ENCODE measurements at regions not wholly inside any gene's neighbourhood (a gene's known extent, or its start where the extent isn't known, plus 50 kb on each side); places are given as distances from the start of the nearest gene placed in this dataset.
"Not testable (repeated sequence)": the region's sequence is repeated elsewhere in the genome, so short reads cannot be mapped to it uniquely, and the experiment has no call there.

GRCh38 chr12:46537387-46537955 is 164.9 kb upstream of the SLC38A2 start:
- ChIA-PET POLR2A (no interaction called here), CTCF (no interaction called here)
- intact Hi-C loops (cut with micrococcal nuclease), result no loop called here
- peaks cover 16% of the 10 kb centered on the region for H3K4me1 Mint-ChIP-seq
- no peak for DNase-seq
- H3K27me3 Mint-ChIP-seq, result no peaks in the 10 kb centered on the region
- TF ChIP-seq CTCF (IDR thresholded peaks at IDR 0.05), result no peak
- H3K36me3 Mint-ChIP-seq (ENCODE audit: low read depth), result peaks cover 1% of the 10 kb centered on the region
- no peak for ATAC-seq (ENCODE audit: low read depth)
- no peaks in the 10 kb centered on the region for H3K9me3 Mint-ChIP-seq
- no peak overlapping the region for H3K4me3 Mint-ChIP-seq
- no peak overlapping the region for H3K27ac Mint-ChIP-seq

- H3K4me3 Mint-ChIP-seq; CTCF ChIA-PET; H3K36me3 Mint-ChIP-seq (ENCODE audit: low read depth); H3K27ac Mint-ChIP-seq; H3K27me3 Mint-ChIP-seq; DNase-seq; intact Hi-C loops (cut with micrococcal nuclease); H3K9me3 Mint-ChIP-seq: not testable (repeated sequence)
- H3K4me1 Mint-ChIP-seq, result peaks cover 16% of the 10 kb centered on the region
- ATAC-seq (ENCODE audit: low read depth), result peak; percentile 79
- POLR2A ChIA-PET, result interaction anchor here (0.7 kb wide), 2 partner anchors 129 to 149 kb away, joined by 3 read pairs; no protein-coding TSS in a partner anchor
Measured at GRCh38 chr12:46536316-46536715, 163.7 kb upstream of the SLC38A2 start.

- Mint-ChIP-seq H3K27me3 (no peaks in the 10 kb centered on the region), H3K36me3 (ENCODE audit: low read depth) (no peaks in the 10 kb centered on the region), H3K4me3 (no peak overlapping the region), H3K4me1 (peaks cover 16% of the 10 kb centered on the region), H3K9me3 (peaks cover 2% of the 10 kb centered on the region), H3K27ac (no peak overlapping the region)
- DNase-seq, result no peak
- CTCF ChIA-PET, result no interaction called here
- ATAC-seq (ENCODE audit: low read depth), result no peak
- POLR2A ChIA-PET, result interaction anchor here (0.7 kb wide), 2 partner anchors 129 to 149 kb away, joined by 3 read pairs; no protein-coding TSS in a partner anchor
- intact Hi-C loops (cut with micrococcal nuclease), result no loop called here
- TF ChIP-seq CTCF (IDR thresholded peaks at IDR 0.05), result no peak
Measured at GRCh38 chr12:46535907-46536306, 163.3 kb upstream of the SLC38A2 start.

- ATAC-seq (ENCODE audit: low read depth) (no peak), DNase-seq (no peak)
- Mint-ChIP-seq H3K4me3 (no peak overlapping the region), H3K27me3 (no peaks in the 10 kb centered on the region), H3K9me3 (peaks cover 2% of the 10 kb centered on the region), H3K4me1 (peaks cover 16% of the 10 kb centered on the region), H3K27ac (no peak overlapping the region), H3K36me3 (ENCODE audit: low read depth) (no peaks in the 10 kb centered on the region)
- CTCF ChIA-PET, result no interaction called here
- POLR2A ChIA-PET, result no interaction called here
- intact Hi-C loops (cut with micrococcal nuclease), result no loop called here
- no peak for TF ChIP-seq CTCF (IDR thresholded peaks at IDR 0.05)
Measured at GRCh38 chr12:46535376-46535775, 162.8 kb upstream of the SLC38A2 start.

- ATAC-seq (ENCODE audit: low read depth), result no peak
- H3K27me3 Mint-ChIP-seq, result no peaks in the 10 kb centered on the region
- ChIA-PET POLR2A (interaction anchor here (0.6 kb wide), 1 partner anchor 161 kb away, joined by 4 read pairs; no protein-coding TSS in a partner anchor), CTCF (no interaction called here)
- H3K4me1 Mint-ChIP-seq, result peaks cover 16% of the 10 kb centered on the region
- TF ChIP-seq CTCF (IDR thresholded peaks at IDR 0.05), result no peak
- no peak overlapping the region for H3K4me3 Mint-ChIP-seq
- intact Hi-C loops (cut with micrococcal nuclease), result no loop called here
- H3K27ac Mint-ChIP-seq, result no peak overlapping the region
- DNase-seq, result no peak
- peaks cover 2% of the 10 kb centered on the region for H3K9me3 Mint-ChIP-seq
- no peaks in the 10 kb centered on the region for H3K36me3 Mint-ChIP-seq (ENCODE audit: low read depth)
Measured at GRCh38 chr12:46534327-46534840, 161.8 kb upstream of the SLC38A2 start.

GRCh38 chr12:46533723-46534122 is 161.2 kb upstream of the SLC38A2 start:
- Mint-ChIP-seq H3K36me3 (ENCODE audit: low read depth) (no peaks in the 10 kb centered on the region), H3K27ac (no peak overlapping the region), H3K4me1 (peaks cover 16% of the 10 kb centered on the region), H3K27me3 (no peaks in the 10 kb centered on the region), H3K9me3 (peaks cover 2% of the 10 kb centered on the region), H3K4me3 (no peak overlapping the region)
- POLR2A ChIA-PET, result no interaction called here
- ATAC-seq (ENCODE audit: low read depth) (no peak), DNase-seq (no peak)
- no peak for TF ChIP-seq CTCF (IDR thresholded peaks at IDR 0.05)
- intact Hi-C loops (cut with micrococcal nuclease), result no loop called here
- CTCF ChIA-PET, result no interaction called here
